Endodermal cell (in vitro differentiated cells): ENCODE measurements at regions not wholly inside any gene's neighbourhood (a gene's known extent, or its start where the extent isn't known, plus 50 kb on each side); places are given as distances from the start of the nearest gene placed in this dataset.

Experiments used
- DNase-seq: peaks from one replicate; pipeline ENCODE4 v3.0.0-alpha.2; 2017
- H3K27ac ChIP-seq: 2 replicates; pipeline ENCODE4 v1.5.1; 2013; ENCODE audit warnings: mild to moderate bottlenecking, low read depth, low read length, moderate library complexity
- H3K27me3 ChIP-seq: 2 replicates; pipeline ENCODE4 v1.6.1; 2013; ENCODE audit warnings: mild to moderate bottlenecking, low read length, moderate library complexity; ENCODE audit not compliant: insufficient read depth, control insufficient read depth, poor library complexity, severe bottlenecking
- H3K36me3 ChIP-seq: 2 replicates; pipeline ENCODE4 v1.7.0; 2013; ENCODE audit warnings: mild to moderate bottlenecking, low read length, moderate library complexity; ENCODE audit not compliant: control insufficient read depth, insufficient read depth
- H3K4me1 ChIP-seq: one replicate; pipeline ENCODE4 v1.7.0; 2013; ENCODE audit warnings: low read length; ENCODE audit not compliant: control insufficient read depth, insufficient read depth
- H3K4me3 ChIP-seq: 2 replicates; pipeline ENCODE4 v1.5.1; 2013; ENCODE audit warnings: mild to moderate bottlenecking, low read length, moderate library complexity
- H3K9ac ChIP-seq: 2 replicates; pipeline ENCODE4 v1.6.1; 2013; ENCODE audit warnings: mild to moderate bottlenecking, low read length, moderate library complexity; ENCODE audit not compliant: poor library complexity, severe bottlenecking; ENCODE audit errors: extremely low read depth
- H3K9me3 ChIP-seq: 2 replicates; pipeline ENCODE4 v1.6.1; 2013; ENCODE audit warnings: mild to moderate bottlenecking, low read length, moderate library complexity; ENCODE audit not compliant: control insufficient read depth
- H3K27ac Mint-ChIP-seq: 2 replicates; pipeline ENCODE4 v1.8.0; 2020; ENCODE audit warnings: mixed read lengths
- H3K27me3 Mint-ChIP-seq: 2 replicates; pipeline ENCODE4 v1.8.0; 2021; ENCODE audit warnings: mild to moderate bottlenecking, mixed read lengths; ENCODE audit not compliant: insufficient read depth
- H3K36me3 Mint-ChIP-seq: 2 replicates; pipeline ENCODE4 v1.8.0; 2020; ENCODE audit warnings: low read depth, mixed read lengths
- H3K4me1 Mint-ChIP-seq: 2 replicates; pipeline ENCODE4 v1.8.0; 2020; ENCODE audit warnings: mixed read lengths
- H3K4me3 Mint-ChIP-seq: 2 replicates; pipeline ENCODE4 v1.8.0; 2020; ENCODE audit warnings: mild to moderate bottlenecking, moderate library complexity, mixed read lengths
- H3K9me3 Mint-ChIP-seq: 2 replicates; pipeline ENCODE4 v1.8.0; 2020; ENCODE audit warnings: mild to moderate bottlenecking, mixed read lengths
- WGBS, 2 experiments: methylation state at CpG; one replicate each; pipeline versions ENCODE4 v1.1.5 to v1.1.7; 2013; ENCODE audit warnings: missing lambda C conversion rate in 2 of 2, mixed read lengths in 1 of 2; ENCODE audit not compliant: insufficient coverage in 1 of 2, insufficient read length in 1 of 2; 5-methylcytosine and 5-hydroxymethylcytosine counted together
- TF ChIP-seq, protein P1 (sequence below): fragments of 200-600 bp; sonication (generic); conservative IDR thresholded peaks from 2 replicates; pipeline ENCODE4 v1.5.0; 2021; ENCODE audit warnings: antibody characterized with exemption, mild to moderate bottlenecking

DNA sequence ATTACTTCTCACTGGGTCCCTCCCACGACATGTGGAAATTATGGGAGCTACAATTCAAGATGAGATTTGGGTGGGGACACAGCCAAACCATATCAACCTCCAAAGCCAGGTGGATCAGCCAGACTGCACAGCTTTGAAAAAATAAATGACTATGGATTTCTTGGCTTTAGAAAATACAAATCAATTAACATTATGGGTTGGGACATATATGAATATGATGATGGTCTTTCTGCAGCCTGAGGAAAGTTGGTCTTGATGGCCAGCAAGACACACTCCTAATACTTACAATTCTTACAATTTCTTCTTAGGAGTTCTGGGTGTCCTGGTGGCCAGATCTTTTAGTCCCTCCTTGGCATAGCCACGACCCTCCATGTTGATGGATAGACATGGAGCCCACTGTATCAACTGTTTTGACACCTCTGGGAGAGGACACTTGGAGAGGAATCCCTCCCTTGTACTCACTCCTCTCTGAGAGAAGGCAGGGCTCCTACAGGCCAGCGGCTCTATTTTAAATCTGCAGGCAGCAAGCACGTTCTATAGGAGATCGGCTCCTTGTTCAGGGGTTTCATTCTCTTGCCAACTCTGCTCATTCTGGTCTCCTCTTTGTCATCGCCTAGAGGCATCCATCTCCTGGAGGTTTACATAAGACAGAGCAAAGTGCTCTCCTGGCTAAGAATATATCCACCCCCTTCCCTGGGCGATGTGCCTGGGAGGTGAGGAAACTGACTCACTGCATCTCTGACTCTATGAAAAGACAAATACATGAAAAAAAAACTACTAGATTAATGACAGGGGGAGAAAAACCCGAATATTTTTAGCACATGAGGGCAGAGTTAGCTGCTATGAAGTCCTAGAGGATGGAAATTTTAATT lies 145.9 kb downstream of the CARTPT start:
- TF ChIP-seq, protein P1, sequence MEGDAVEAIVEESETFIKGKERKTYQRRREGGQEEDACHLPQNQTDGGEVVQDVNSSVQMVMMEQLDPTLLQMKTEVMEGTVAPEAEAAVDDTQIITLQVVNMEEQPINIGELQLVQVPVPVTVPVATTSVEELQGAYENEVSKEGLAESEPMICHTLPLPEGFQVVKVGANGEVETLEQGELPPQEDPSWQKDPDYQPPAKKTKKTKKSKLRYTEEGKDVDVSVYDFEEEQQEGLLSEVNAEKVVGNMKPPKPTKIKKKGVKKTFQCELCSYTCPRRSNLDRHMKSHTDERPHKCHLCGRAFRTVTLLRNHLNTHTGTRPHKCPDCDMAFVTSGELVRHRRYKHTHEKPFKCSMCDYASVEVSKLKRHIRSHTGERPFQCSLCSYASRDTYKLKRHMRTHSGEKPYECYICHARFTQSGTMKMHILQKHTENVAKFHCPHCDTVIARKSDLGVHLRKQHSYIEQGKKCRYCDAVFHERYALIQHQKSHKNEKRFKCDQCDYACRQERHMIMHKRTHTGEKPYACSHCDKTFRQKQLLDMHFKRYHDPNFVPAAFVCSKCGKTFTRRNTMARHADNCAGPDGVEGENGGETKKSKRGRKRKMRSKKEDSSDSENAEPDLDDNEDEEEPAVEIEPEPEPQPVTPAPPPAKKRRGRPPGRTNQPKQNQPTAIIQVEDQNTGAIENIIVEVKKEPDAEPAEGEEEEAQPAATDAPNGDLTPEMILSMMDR: no peak
- no peaks in the 10 kb centered on the region for H3K27me3 Mint-ChIP-seq

DNA sequence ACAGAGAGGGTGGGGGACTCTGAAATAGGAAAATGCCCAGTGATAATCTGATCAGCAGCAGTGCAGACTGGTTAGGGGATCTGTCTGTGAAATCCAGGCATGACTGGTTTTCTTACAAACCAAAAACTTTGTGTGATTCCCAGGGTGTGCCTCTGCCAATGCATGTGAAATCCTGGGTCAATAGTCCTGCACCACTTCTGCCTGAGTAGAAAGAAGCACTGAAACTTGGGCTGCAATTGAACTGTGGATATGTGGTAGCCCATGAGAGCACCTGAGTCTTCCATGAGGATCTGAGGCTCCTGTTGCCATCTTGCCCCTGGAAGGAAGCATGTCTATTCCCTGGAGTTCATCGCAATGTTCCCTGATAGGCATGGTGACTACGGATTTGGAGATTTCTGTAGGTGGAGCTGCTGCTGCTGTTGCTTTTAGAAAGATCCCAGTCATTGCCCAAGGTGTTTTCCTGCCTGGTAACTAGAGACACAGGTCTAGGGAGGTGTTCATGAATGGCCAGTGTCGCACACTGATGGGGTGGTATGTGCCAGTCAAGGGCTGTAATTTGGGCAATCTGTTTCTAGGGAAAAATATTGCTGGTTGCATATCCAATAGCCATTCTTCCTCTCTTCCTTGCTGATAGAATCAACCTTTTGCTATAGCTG lies 146.7 kb downstream of the CARTPT start:
- Histone ChIP-seq H3K36me3 (no peaks in the 10 kb centered on the region), H3K27ac (no peak overlapping the region), H3K4me1 (no peaks in the 10 kb centered on the region), H3K9me3 (no peaks in the 10 kb centered on the region), H3K27me3 (no peaks in the 10 kb centered on the region), H3K4me3 (no peak overlapping the region), H3K9ac (no peak overlapping the region)
- 92 to 100% methylated on average over 1 to 3 of the region's 3 CpGs for WGBS, 2 experiments
- Mint-ChIP-seq H3K9me3 (peaks cover 2% of the 10 kb centered on the region), H3K36me3 (no peaks in the 10 kb centered on the region), H3K4me1 (no peaks in the 10 kb centered on the region), H3K4me3 (no peak overlapping the region), H3K27me3 (no peaks in the 10 kb centered on the region), H3K27ac (no peak overlapping the region)
- DNase-seq: no peak
- TF ChIP-seq, protein P1: no peak

More for the DNA sequence above, 145.9 kb downstream of the CARTPT start:
- DNase-seq: no peak
- Mint-ChIP-seq H3K36me3 (no peaks in the 10 kb centered on the region), H3K4me1 (peaks cover 3% of the 10 kb centered on the region), H3K27ac (no peak overlapping the region), H3K9me3 (no peaks in the 10 kb centered on the region), H3K4me3 (no peak overlapping the region)
- Histone ChIP-seq H3K27ac (no peak overlapping the region), H3K27me3 (no peaks in the 10 kb centered on the region), H3K9ac (no peak overlapping the region), H3K36me3 (no peaks in the 10 kb centered on the region), H3K4me1 (no peaks in the 10 kb centered on the region), H3K9me3 (no peaks in the 10 kb centered on the region), H3K4me3 (no peak overlapping the region)
- WGBS, 2 experiments: 87 to 91% methylated on average over 5 to 8 of the region's 8 CpGs

DNA sequence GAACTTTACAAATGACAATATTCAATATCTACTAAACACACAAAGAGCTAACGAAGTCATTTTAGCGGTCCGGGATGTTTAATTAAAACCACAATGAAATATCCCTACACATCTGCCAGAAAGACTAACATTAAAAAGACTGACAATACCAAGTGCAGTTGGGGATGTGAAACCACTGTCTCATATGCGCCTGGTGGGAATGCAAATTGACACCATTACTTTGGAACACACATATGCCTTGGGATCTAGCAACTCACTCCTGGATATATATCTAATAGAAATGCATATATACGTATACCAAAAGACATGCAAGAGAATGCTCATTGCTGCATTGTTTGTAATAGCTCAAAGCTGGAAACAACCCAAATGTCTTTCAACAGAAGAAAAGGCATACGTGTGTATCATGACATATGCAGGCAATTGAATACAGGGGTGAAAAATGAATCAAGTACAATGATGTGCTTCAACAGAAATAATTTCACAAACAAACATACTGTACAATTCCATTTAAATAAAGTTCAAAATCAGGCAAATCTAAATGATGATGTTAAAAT lies 153.3 kb downstream of the CARTPT start:
- Histone ChIP-seq H3K36me3 (no peaks in the 10 kb centered on the region), H3K9me3 (peaks cover 4% of the 10 kb centered on the region), H3K27ac (no peak overlapping the region), H3K4me3 (no peak overlapping the region), H3K27me3 (no peaks in the 10 kb centered on the region), H3K4me1 (no peaks in the 10 kb centered on the region), H3K9ac (no peak overlapping the region)
- no peaks in the 10 kb centered on the region for H3K4me1 Mint-ChIP-seq
- H3K27ac Mint-ChIP-seq: no peak overlapping the region
- peaks cover 2% of the 10 kb centered on the region for H3K9me3 Mint-ChIP-seq
- TF ChIP-seq, protein P1: no peak
- no peak overlapping the region for H3K4me3 Mint-ChIP-seq
- DNase-seq: no peak
- H3K27me3 Mint-ChIP-seq: no peaks in the 10 kb centered on the region
- 73 to 79% methylated on average over 5 to 6 of the region's 6 CpGs for WGBS, 2 experiments
- H3K36me3 Mint-ChIP-seq: no peaks in the 10 kb centered on the region
